Umbilical cord (tissue), 1 donor: ENCODE measurements at regions not wholly inside any gene's neighbourhood (a gene's known extent, or its start where the extent isn't known, plus 50 kb on each side); places are given as distances from the start of the nearest gene placed in this dataset.
"Not testable (repeated sequence)": the region's sequence is repeated elsewhere in the genome, so short reads cannot be mapped to it uniquely, and the experiment has no call there.

Experiments
- DNase-seq: peaks from one replicate; pipeline ENCODE4 v3.0.0-alpha.2; 2015; ENCODE audit warnings: low spot score

GRCh38 chr1:195756109-195756508 is 852.1 kb downstream of the KCNT2 start:
- no peak for DNase-seq

GRCh38 chr1:195754874-195755273 is 853.4 kb downstream of the KCNT2 start:
- peak; percentile 7 for DNase-seq

DNA sequence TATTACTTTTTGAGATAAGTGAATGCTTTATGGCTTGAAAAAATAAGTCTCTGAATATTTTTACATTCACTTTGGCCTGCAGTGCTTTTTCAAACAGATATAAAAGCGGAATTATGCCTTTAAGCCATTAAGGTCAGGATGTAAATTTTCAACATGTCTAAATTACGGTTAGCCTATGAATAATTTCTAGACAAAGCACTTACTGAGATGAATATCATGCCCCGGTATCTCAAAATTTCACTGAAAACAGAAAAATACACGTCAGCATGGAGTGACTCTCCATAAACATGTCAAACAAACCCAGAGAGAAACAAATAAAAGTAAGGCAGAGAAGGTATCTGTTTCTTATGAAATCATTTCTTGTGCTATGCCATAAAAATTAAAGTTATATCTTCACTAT is 853.9 kb downstream of the KCNT2 start:
- peak; percentile 66 for DNase-seq

- DNase-seq, result no peak
Observed at GRCh38 chr1:195748969-195749368, 859.3 kb downstream of the KCNT2 start.

- no peak for DNase-seq
Observed at GRCh38 chr1:195745189-195746010, 862.8 kb downstream of the KCNT2 start.

GRCh38 chr1:195744256-195744655 is 864.0 kb downstream of the KCNT2 start:
- DNase-seq, result no peak

DNA sequence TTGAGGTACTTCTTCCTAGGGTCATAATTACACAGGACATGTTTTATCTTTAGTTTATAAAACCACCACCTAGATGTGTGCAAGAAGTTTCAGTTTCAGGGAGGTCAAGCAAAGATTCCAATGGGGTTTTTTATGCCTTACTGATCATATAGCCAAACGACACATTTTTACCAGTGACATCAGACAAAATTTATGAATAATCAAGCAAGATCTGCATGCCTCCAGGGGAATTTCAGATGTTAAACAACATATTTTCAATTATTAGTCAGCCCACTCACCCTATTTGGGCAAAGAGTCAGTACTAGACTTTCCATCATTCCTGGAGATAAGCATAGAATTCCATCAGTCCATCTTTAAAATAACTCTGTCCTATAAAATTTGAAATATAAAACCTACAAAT is 867.4 kb downstream of the KCNT2 start:
- no peak for DNase-seq

DNA sequence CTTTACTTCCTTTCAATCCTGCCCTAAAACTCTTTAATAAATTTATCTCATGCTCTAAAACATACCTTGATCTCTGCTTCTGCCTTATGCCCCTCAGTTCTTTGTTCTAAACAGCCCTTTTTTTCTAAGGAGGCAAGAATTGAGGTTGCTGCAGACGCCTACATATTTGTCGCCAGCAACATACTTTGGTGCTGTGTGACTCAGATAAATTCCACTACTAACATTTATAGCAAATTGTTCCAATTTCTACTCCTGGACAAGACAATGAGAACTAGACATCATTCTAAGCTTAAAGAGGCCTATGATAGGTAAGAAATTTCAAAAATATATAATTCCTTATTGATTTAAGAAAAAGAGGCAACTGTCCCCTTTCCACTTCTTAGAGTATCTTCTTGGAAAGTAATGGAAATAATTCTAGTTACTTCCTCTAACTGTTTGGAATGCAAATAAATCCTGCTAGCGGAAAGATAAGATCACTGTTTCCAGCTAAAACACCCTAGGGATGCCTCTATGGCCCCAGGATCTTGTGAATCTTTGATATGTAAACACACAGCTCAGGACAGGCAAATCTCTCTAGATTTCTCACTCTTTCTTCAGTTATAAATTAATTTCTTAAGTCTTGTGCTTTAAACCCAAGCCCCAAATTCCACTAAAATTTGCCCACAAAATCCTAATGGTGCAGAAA is 869.1 kb downstream of the KCNT2 start:
- DNase-seq, result no peak

DNA sequence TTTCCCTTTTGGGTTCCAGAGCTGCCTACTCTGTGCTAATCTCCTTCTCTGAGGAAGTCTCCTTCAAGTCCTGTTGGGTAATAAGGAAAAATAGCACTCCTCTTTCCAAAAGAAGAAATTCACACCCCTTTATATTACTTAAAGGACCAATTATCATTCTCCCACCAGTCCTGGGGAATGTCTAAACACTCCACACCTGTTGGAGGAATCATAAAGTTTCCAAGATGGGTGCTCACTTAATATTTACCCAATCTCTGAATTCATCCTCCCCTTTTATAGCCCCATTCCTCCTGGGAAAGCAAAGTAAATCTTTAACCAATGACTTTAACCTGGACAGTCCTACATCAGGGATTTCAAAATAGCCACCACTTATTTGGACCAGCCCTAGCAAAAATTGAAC is 873.1 kb downstream of the KCNT2 start:
- no peak for DNase-seq

DNA sequence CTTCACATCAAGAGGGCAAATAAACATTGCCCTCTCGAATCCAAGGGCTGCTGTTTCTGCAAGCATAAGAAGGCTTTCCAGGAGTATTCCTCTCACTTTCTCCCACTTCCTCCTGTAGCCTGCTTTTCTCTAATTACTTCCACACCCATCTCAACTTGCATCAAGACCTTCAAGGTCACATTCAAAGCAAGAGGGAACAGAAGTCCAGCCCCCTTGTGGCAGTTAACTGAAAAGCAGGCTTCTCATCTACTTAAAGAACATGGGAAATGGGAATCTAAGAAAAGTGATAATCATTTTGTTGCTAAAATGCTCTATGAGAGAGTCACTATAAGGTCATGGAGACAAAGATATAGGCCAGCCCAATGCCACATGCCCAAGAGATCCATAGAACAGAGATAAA is 874.4 kb downstream of the KCNT2 start:
- DNase-seq, result no peak

DNA sequence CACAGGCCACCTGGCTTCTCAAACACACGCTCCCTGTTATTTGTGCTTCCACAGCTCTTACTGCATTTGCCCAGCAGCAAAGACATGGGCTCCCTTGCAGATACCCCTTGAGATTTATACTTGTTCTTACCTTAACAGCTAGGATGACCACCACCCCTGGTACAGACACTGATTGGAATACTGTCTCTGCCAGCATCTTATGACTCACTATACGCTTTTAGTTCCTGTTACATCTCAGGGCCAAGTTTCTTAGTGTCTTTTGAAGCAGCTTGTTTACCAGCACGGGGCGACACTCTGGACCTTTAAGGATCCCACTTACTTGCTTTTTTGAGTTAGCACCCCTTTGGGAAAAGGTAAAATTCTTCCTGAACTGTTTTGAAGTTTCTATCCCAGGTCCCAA is 874.8 kb downstream of the KCNT2 start:
- no peak for DNase-seq

DNA sequence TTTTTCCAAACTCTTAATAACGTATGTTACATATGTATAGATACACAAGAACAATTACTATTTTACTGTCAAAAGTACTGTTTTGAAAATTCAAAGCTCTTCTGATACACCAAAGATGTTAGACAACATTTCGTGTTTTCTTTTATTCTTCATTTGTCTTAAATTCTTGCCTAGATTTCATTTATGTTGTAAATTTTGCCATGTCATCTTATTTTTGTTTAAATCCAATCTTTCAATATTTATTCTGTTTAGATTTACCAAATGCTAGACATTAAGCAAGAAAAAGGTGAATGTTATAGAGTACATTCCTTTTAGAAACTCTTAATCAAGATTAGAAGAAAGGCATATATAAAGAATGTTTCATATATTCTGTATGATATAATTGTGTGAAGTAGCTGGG is 876.9 kb downstream of the KCNT2 start:
- DNase-seq, result no peak

DNA sequence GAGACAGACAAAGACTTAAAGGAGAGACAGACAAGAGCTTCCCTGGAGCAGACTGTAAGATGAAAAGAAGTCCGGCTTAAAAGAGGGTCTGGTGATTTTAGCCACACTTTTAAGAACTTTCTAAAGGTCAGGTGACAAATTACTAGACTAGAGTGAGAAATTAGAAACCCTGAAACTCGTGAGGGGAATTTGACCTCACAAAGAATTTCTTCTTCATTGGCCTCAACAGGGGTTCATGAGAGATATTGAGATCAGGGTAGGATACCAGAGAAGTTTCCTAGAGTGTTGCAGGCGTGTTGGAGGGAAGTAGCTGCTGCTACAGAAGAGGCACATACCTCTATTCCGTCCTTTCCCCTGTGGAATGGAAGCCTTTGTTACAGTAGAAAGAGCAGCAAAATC is 884.4 kb downstream of the KCNT2 start:
- no peak for DNase-seq

GRCh38 chr1:195722852-195723795 is 885.1 kb downstream of the KCNT2 start:
- not testable (repeated sequence) for DNase-seq

DNA sequence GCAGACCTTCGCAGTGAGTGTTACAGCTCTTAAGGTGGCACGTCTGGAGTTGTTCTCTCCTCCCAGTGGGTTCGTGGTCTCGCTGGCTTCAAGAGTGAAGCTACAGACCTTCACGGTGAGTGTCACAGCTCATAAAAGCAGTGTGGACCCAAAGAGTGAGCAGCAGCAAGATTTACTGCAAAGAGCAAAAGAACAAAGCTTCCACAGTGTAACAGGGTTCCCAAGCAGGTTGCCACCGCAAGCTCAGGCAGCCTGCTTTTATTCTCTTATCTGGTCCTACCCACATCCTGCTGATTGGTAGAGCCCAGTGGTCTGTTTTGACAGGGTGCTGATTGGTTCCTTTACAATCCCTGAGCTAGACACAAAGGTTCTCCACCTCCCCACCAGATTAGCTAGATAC is 886.1 kb downstream of the KCNT2 start:
- DNase-seq, result not testable (repeated sequence)

DNA sequence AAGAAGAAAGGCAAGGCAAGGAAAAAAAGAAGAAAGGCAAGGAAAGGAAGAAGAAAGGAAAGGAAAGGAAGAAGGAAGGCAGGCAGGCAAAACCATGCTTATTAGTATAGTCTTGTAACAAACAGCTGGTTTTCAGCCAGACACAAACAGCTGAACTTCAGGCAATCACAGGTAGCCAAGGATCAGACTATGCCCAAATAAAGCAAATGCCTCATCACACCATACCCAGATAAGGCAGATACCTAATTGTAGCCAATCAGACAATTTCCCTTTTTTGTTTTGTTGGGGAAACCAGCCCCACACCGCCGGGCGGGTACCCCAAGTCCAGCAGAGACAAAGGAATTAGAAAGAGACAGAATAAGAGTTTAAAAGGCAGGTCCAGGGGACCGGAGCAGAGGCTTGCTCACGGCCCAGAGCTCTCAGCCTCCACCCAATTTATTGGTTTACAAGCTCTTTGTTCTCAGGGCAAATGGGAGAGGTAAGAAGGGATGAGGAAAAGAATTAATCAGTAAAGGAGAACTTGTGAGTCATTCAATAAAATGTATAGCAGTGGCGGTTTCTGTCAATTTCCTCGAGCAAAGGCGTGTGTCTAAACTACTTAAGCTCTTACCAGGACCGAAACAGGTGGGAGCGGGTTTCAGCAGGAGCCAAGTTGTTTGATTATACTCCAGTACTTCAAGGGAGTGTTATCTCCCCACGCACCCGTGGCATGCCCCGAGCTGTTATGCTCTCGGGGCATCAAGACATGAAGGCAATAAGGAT is 886.8 kb downstream of the KCNT2 start:
- no peak for DNase-seq

- peak; percentile 5 for DNase-seq
Observed at GRCh38 chr1:195717651-195718050, 890.6 kb downstream of the KCNT2 start.

GRCh38 chr1:195715652-195716051 is 892.6 kb downstream of the KCNT2 start:
- no peak for DNase-seq

- peak; percentile 2 for DNase-seq
Observed at GRCh38 chr1:195714248-195714647, 894.0 kb downstream of the KCNT2 start.

- DNase-seq, result no peak
Observed at GRCh38 chr1:195709821-195710220, 898.4 kb downstream of the KCNT2 start.

- no peak for DNase-seq
Observed at GRCh38 chr1:195704028-195704427, 904.2 kb downstream of the KCNT2 start.
